HCT116 (cell line): ENCODE measurements at regions not wholly inside any gene's neighbourhood (a gene's known extent, or its start where the extent isn't known, plus 50 kb on each side); places are given as distances from the start of the nearest gene placed in this dataset.

ENCODE experiments used
- EGR1 ChIP-seq: IDR thresholded peaks from 2 replicates; pipeline ENCODE4 v1.6.1; 2012; ENCODE audit warnings: low read depth
- EZH2phosphoT487 ChIP-seq: fragments of 200-600 bp; IDR thresholded peaks from 2 replicates; pipeline ENCODE4 v1.6.1; 2018; ENCODE audit warnings: antibody characterized with exemption, borderline replicate concordance
- JUND ChIP-seq: IDR thresholded peaks from 2 replicates; pipeline ENCODE4 v1.6.1; 2012
- MAX ChIP-seq: IDR thresholded peaks from 2 replicates; pipeline ENCODE4 v1.6.1; 2012
- POLR2A ChIP-seq: IDR thresholded peaks from 2 replicates; pipeline ENCODE4 v1.7.0; 2011; ENCODE audit warnings: borderline replicate concordance; ENCODE audit not compliant: insufficient read depth, insufficient read length; ENCODE audit errors: extremely low read depth
- RAD21 ChIP-seq: IDR thresholded peaks from 2 replicates; pipeline ENCODE4 v1.6.1; 2012; ENCODE audit warnings: low read depth, mild to moderate bottlenecking
- TCF7L2 ChIP-seq: IDR thresholded peaks from 2 replicates; pipeline ENCODE4 v1.7.0; 2011; ENCODE audit warnings: borderline replicate concordance, inconsistent platforms; ENCODE audit not compliant: insufficient read depth, insufficient read length; ENCODE audit errors: extremely low read depth
- YY1 ChIP-seq: IDR thresholded peaks from 2 replicates; pipeline ENCODE4 v1.6.1; 2011; ENCODE audit warnings: low read length, low read depth, moderate library complexity, mild to moderate bottlenecking; ENCODE audit not compliant: insufficient replicate concordance; ENCODE audit errors: extremely low read depth
- ZBTB33 ChIP-seq: IDR thresholded peaks from 2 replicates; pipeline ENCODE4 v1.6.1; 2011; ENCODE audit warnings: mild to moderate bottlenecking, low read length, moderate library complexity; ENCODE audit not compliant: insufficient replicate concordance; ENCODE audit errors: extremely low read depth
- TF ChIP-seq, protein P1 (sequence below), 3 experiments: fragments of 200-600 bp in 1 of 3; sonication (generic) in 1 of 3; IDR thresholded peaks in 2 of 3; conservative IDR thresholded peaks in 1 of 3; 2 replicates each; pipeline ENCODE4 v1.5.1; 2012 to 2017; ENCODE audit warnings: low read depth in 2 of 3, low read length in 2 of 3, antibody characterized with exemption in 1 of 3, borderline replicate concordance in 1 of 3, control low read depth in 1 of 3, mild to moderate bottlenecking in 1 of 3, mixed read lengths in 1 of 3, mixed run types in 1 of 3, moderate library complexity in 1 of 3; ENCODE audit not compliant: insufficient read depth in 1 of 3
- TF ChIP-seq, protein P2 (sequence below): IDR thresholded peaks from 2 replicates; pipeline ENCODE4 v1.6.1; 2012

GRCh38 chr1:79460773-79461436 is 454.4 kb upstream of the ADGRL4 start:
- TF ChIP-seq, protein P1, sequence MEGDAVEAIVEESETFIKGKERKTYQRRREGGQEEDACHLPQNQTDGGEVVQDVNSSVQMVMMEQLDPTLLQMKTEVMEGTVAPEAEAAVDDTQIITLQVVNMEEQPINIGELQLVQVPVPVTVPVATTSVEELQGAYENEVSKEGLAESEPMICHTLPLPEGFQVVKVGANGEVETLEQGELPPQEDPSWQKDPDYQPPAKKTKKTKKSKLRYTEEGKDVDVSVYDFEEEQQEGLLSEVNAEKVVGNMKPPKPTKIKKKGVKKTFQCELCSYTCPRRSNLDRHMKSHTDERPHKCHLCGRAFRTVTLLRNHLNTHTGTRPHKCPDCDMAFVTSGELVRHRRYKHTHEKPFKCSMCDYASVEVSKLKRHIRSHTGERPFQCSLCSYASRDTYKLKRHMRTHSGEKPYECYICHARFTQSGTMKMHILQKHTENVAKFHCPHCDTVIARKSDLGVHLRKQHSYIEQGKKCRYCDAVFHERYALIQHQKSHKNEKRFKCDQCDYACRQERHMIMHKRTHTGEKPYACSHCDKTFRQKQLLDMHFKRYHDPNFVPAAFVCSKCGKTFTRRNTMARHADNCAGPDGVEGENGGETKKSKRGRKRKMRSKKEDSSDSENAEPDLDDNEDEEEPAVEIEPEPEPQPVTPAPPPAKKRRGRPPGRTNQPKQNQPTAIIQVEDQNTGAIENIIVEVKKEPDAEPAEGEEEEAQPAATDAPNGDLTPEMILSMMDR (IDR thresholded peaks at IDR 0.05 in 2 of 3, conservative IDR thresholded peaks at IDR 0.05 in 1 of 3; ENCODE audit: borderline replicate concordance in 1 of 3, insufficient read depth in 1 of 3, low read depth in 2 of 3, low read length in 2 of 3), result no peak
- TF ChIP-seq JUND (no peak), TCF7L2 (no peak), EGR1 (no peak), POLR2A (no peak), EZH2phosphoT487 (no peak), MAX (no peak), RAD21 (no peak), YY1 (no peak), ZBTB33 (no peak)
- TF ChIP-seq, protein P2, sequence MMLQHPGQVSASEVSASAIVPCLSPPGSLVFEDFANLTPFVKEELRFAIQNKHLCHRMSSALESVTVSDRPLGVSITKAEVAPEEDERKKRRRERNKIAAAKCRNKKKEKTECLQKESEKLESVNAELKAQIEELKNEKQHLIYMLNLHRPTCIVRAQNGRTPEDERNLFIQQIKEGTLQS, result no peak
